Stomach (tissue), 4 donors: ENCODE measurements at regions not wholly inside any gene's neighbourhood (a gene's known extent, or its start where the extent isn't known, plus 50 kb on each side); places are given as distances from the start of the nearest gene placed in this dataset.

Experiments used
- POLR2A ChIP-seq, 4 donors: fragments of 450-650 bp; IDR thresholded peaks; one replicate each; pipeline ENCODE4 v1.6.1; 2016; ENCODE audit warnings: antibody characterized with exemption in 4 of 4, control low read depth in 2 of 4, mild to moderate bottlenecking in 1 of 4, moderate library complexity in 1 of 4
- POLR2AphosphoS5 ChIP-seq, 3 donors: sonication (generic); formaldehyde crosslinking; IDR thresholded peaks; one replicate each; pipeline ENCODE4 v1.6.1; 2016; ENCODE audit warnings: antibody characterized with exemption in 3 of 3
- TF ChIP-seq, protein P1 (sequence below), 7 experiments: fragments of 450-650 bp in 4 of 7; fragments of 200-600 bp in 3 of 7; sonication (generic) in 3 of 7; IDR thresholded peaks; one replicate each; pipeline ENCODE4 v1.5.1; 2016 to 2019; ENCODE audit warnings: antibody characterized with exemption in 7 of 7, control low read depth in 2 of 7, mild to moderate bottlenecking in 1 of 7

DNA sequence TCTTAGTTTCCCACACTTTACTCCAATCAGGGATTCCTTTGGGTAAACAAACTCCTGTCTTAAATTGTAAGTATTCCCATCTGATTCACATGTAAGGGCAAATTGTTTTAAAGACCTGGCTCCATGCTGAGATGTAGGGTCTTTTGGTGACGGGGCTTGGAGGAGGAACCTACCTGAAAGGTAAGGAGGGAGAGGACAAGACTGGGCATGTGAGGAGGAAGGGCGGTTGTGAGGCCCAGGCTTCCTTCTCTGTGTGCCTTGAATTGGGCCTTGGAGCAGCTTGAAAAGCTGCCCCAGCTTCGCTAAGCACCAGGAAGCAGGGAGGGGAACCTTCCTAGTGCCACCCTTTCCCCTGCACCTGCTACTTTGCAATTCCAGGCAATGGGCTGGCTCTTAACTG is 86.8 kb downstream of the C9orf152 start:
- TF ChIP-seq, protein P1, sequence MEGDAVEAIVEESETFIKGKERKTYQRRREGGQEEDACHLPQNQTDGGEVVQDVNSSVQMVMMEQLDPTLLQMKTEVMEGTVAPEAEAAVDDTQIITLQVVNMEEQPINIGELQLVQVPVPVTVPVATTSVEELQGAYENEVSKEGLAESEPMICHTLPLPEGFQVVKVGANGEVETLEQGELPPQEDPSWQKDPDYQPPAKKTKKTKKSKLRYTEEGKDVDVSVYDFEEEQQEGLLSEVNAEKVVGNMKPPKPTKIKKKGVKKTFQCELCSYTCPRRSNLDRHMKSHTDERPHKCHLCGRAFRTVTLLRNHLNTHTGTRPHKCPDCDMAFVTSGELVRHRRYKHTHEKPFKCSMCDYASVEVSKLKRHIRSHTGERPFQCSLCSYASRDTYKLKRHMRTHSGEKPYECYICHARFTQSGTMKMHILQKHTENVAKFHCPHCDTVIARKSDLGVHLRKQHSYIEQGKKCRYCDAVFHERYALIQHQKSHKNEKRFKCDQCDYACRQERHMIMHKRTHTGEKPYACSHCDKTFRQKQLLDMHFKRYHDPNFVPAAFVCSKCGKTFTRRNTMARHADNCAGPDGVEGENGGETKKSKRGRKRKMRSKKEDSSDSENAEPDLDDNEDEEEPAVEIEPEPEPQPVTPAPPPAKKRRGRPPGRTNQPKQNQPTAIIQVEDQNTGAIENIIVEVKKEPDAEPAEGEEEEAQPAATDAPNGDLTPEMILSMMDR (IDR thresholded peaks at IDR 0.05), result no peak
- TF ChIP-seq POLR2A (IDR thresholded peaks at IDR 0.05), result no peak
- TF ChIP-seq POLR2AphosphoS5 (IDR thresholded peaks at IDR 0.05), result no peak
